ENCODE measurements at regions not wholly inside any gene's neighbourhood (a gene's known extent, or its start where the extent isn't known, plus 50 kb on each side); places are given as distances from the start of the nearest gene placed in this dataset.

DNA sequence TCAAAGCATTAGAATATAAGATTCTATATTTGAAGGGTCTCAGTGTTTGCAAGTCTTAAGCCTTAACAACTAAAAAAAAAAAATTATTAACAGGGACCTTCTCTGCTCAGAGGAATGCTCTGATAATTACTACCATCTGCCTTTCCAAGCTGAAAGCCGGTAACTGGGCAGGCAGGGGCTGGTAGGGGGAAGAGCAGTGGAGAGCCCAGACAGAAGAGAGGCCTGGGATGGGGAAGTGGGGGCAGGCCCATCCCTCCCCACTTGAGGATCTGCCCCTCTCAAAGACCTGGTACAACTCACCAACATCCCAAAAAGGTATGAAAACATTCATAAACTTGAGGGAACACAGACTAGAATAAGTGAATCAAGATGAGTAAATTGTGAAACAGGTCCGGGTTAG, 113.9 kb downstream of the QDPR start:
- TF ChIP-seq POLR2AphosphoS5 (IDR thresholded peaks at IDR 0.05): no peak
- TF ChIP-seq POLR2A (IDR thresholded peaks at IDR 0.05): no peak
- TF ChIP-seq, protein P1, sequence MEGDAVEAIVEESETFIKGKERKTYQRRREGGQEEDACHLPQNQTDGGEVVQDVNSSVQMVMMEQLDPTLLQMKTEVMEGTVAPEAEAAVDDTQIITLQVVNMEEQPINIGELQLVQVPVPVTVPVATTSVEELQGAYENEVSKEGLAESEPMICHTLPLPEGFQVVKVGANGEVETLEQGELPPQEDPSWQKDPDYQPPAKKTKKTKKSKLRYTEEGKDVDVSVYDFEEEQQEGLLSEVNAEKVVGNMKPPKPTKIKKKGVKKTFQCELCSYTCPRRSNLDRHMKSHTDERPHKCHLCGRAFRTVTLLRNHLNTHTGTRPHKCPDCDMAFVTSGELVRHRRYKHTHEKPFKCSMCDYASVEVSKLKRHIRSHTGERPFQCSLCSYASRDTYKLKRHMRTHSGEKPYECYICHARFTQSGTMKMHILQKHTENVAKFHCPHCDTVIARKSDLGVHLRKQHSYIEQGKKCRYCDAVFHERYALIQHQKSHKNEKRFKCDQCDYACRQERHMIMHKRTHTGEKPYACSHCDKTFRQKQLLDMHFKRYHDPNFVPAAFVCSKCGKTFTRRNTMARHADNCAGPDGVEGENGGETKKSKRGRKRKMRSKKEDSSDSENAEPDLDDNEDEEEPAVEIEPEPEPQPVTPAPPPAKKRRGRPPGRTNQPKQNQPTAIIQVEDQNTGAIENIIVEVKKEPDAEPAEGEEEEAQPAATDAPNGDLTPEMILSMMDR (IDR thresholded peaks at IDR 0.05): no peak

Data from sigmoid colon (tissue), 4 donors.